Activated naive CD4-positive, alpha-beta T cell treated with anti-CD3 and anti-CD28 coated beads, Interleukin-2, amount 10 ng/mL, durations not matched to agents 7 days and 5 days (primary cell): ENCODE measurements at regions not wholly inside any gene's neighbourhood (a gene's known extent, or its start where the extent isn't known, plus 50 kb on each side); places are given as distances from the start of the nearest gene placed in this dataset.

Source experiments
- CTCF ChIA-PET: fragments of 350-600 bp; sonication (Branson Sonifier 250); formaldehyde crosslinking; loops from one replicate; lab custom pipeline; 2021; ENCODE audit warnings: antibody characterized with exemption; lab: Charles Lee
- DNase-seq: peaks from one replicate; pipeline ENCODE4 v3.0.0-alpha.2; 2020
- H3K27ac Mint-ChIP-seq: one replicate; pipeline ENCODE4 v1.8.0; 2021; ENCODE audit warnings: mild to moderate bottlenecking, moderate library complexity, mixed read lengths
- H3K27me3 Mint-ChIP-seq: one replicate; pipeline ENCODE4 v1.8.0; 2021; ENCODE audit warnings: mild to moderate bottlenecking, mixed read lengths
- H3K36me3 Mint-ChIP-seq: one replicate; pipeline ENCODE4 v1.8.0; 2021; ENCODE audit warnings: mixed read lengths
- H3K4me1 Mint-ChIP-seq: one replicate; pipeline ENCODE4 v1.8.0; 2021; ENCODE audit warnings: mixed read lengths
- H3K4me3 Mint-ChIP-seq: one replicate; pipeline ENCODE4 v1.8.0; 2021; ENCODE audit warnings: mild to moderate bottlenecking, moderate library complexity, mixed read lengths
- H3K9me3 Mint-ChIP-seq: one replicate; pipeline ENCODE4 v1.8.0; 2021; ENCODE audit warnings: mixed read lengths

- Mint-ChIP-seq H3K36me3 (no peaks in the 10 kb centered on the region), H3K4me1 (no peaks in the 10 kb centered on the region), H3K4me3 (no peak overlapping the region), H3K9me3 (peaks cover 9% of the 10 kb centered on the region), H3K27ac (no peak overlapping the region), H3K27me3 (no peaks in the 10 kb centered on the region)
- CTCF ChIA-PET: no interaction called here
- no peak for DNase-seq
Measured at GRCh38 chr18:22663378-22663777, 245.7 kb upstream of the CTAGE1 start.

GRCh38 chr18:22666411-22666940, 248.8 kb upstream of the CTAGE1 start:
- no peaks in the 10 kb centered on the region for H3K36me3 Mint-ChIP-seq
- H3K4me1 Mint-ChIP-seq: no peaks in the 10 kb centered on the region
- no peaks in the 10 kb centered on the region for H3K27me3 Mint-ChIP-seq
- no peak overlapping the region for H3K27ac Mint-ChIP-seq
- DNase-seq: no peak
- peaks cover 4% of the 10 kb centered on the region for H3K9me3 Mint-ChIP-seq
- H3K4me3 Mint-ChIP-seq: no peak overlapping the region
- CTCF ChIA-PET: no interaction called here

GRCh38 chr18:22667156-22667555, 249.4 kb upstream of the CTAGE1 start:
- H3K27ac Mint-ChIP-seq: no peak overlapping the region
- H3K27me3 Mint-ChIP-seq: no peaks in the 10 kb centered on the region

GRCh38 chr18:22667616-22668422, 250.1 kb upstream of the CTAGE1 start:
- Mint-ChIP-seq H3K9me3 (peaks cover 3% of the 10 kb centered on the region), H3K4me1 (no peaks in the 10 kb centered on the region), H3K27me3 (no peaks in the 10 kb centered on the region), H3K27ac (no peak overlapping the region), H3K36me3 (no peaks in the 10 kb centered on the region), H3K4me3 (no peak overlapping the region)
- no peak for DNase-seq
- CTCF ChIA-PET: no interaction called here

More at GRCh38 chr18:22667156-22667555, 249.4 kb upstream of the CTAGE1 start:
- Mint-ChIP-seq H3K9me3 (peaks cover 4% of the 10 kb centered on the region), H3K4me3 (no peak overlapping the region), H3K36me3 (no peaks in the 10 kb centered on the region), H3K4me1 (no peaks in the 10 kb centered on the region)
- DNase-seq: no peak
- CTCF ChIA-PET: no interaction called here

- H3K27ac Mint-ChIP-seq: no peak overlapping the region
- no peak overlapping the region for H3K4me3 Mint-ChIP-seq
Measured at GRCh38 chr18:22668496-22668895, 250.8 kb upstream of the CTAGE1 start.

GRCh38 chr18:22670914-22671313, 253.2 kb upstream of the CTAGE1 start:
- H3K4me1 Mint-ChIP-seq: no peaks in the 10 kb centered on the region
- no peak overlapping the region for H3K4me3 Mint-ChIP-seq
- no peak overlapping the region for H3K27ac Mint-ChIP-seq
- H3K27me3 Mint-ChIP-seq: no peaks in the 10 kb centered on the region
- no peak for DNase-seq
- CTCF ChIA-PET: no interaction called here
- no peaks in the 10 kb centered on the region for H3K36me3 Mint-ChIP-seq
- no peaks in the 10 kb centered on the region for H3K9me3 Mint-ChIP-seq

More at GRCh38 chr18:22668496-22668895, 250.8 kb upstream of the CTAGE1 start:
- H3K4me1 Mint-ChIP-seq: no peaks in the 10 kb centered on the region
- H3K36me3 Mint-ChIP-seq: no peaks in the 10 kb centered on the region
- CTCF ChIA-PET: no interaction called here
- DNase-seq: no peak
- H3K9me3 Mint-ChIP-seq: peaks cover 3% of the 10 kb centered on the region
- H3K27me3 Mint-ChIP-seq: no peaks in the 10 kb centered on the region

GRCh38 chr18:22673182-22673862, 255.6 kb upstream of the CTAGE1 start:
- Mint-ChIP-seq H3K27ac (no peak overlapping the region), H3K27me3 (peaks cover 3% of the 10 kb centered on the region), H3K36me3 (no peaks in the 10 kb centered on the region), H3K4me1 (no peaks in the 10 kb centered on the region), H3K9me3 (no peaks in the 10 kb centered on the region), H3K4me3 (no peak overlapping the region)
- CTCF ChIA-PET: no interaction called here
- DNase-seq: no peak

- no peak overlapping the region for H3K4me3 Mint-ChIP-seq
- DNase-seq: no peak
- no peaks in the 10 kb centered on the region for H3K4me1 Mint-ChIP-seq
- H3K9me3 Mint-ChIP-seq: no peaks in the 10 kb centered on the region
- H3K27me3 Mint-ChIP-seq: peaks cover 3% of the 10 kb centered on the region
- no peaks in the 10 kb centered on the region for H3K36me3 Mint-ChIP-seq
- H3K27ac Mint-ChIP-seq: no peak overlapping the region
- CTCF ChIA-PET: no interaction called here
Measured at GRCh38 chr18:22674272-22674671, 256.6 kb upstream of the CTAGE1 start.

GRCh38 chr18:22675006-22675405, 257.3 kb upstream of the CTAGE1 start:
- Mint-ChIP-seq H3K9me3 (no peaks in the 10 kb centered on the region), H3K4me1 (no peaks in the 10 kb centered on the region), H3K27ac (no peak overlapping the region), H3K4me3 (no peak overlapping the region), H3K36me3 (no peaks in the 10 kb centered on the region), H3K27me3 (peaks cover 3% of the 10 kb centered on the region)
- CTCF ChIA-PET: no interaction called here
- no peak for DNase-seq

GRCh38 chr18:22676423-22676822, 256.7 kb upstream of the RBBP8 start:
- no peak for DNase-seq
- Mint-ChIP-seq H3K27me3 (peaks cover 3% of the 10 kb centered on the region), H3K36me3 (no peaks in the 10 kb centered on the region), H3K9me3 (no peaks in the 10 kb centered on the region), H3K4me1 (no peaks in the 10 kb centered on the region), H3K4me3 (no peak overlapping the region), H3K27ac (no peak overlapping the region)
- CTCF ChIA-PET: no interaction called here

GRCh38 chr18:22678486-22678885, 254.6 kb upstream of the RBBP8 start:
- CTCF ChIA-PET: no interaction called here
- Mint-ChIP-seq H3K9me3 (no peaks in the 10 kb centered on the region), H3K27me3 (peaks cover 3% of the 10 kb centered on the region)

GRCh38 chr18:22680944-22681343, 252.2 kb upstream of the RBBP8 start:
- DNase-seq: no peak
- Mint-ChIP-seq H3K36me3 (no peaks in the 10 kb centered on the region), H3K9me3 (no peaks in the 10 kb centered on the region), H3K27me3 (peaks cover 5% of the 10 kb centered on the region), H3K4me3 (no peak overlapping the region), H3K27ac (no peak overlapping the region), H3K4me1 (no peaks in the 10 kb centered on the region)
- CTCF ChIA-PET: no interaction called here

More at GRCh38 chr18:22678486-22678885, 254.6 kb upstream of the RBBP8 start:
- Mint-ChIP-seq H3K4me1 (no peaks in the 10 kb centered on the region), H3K4me3 (no peak overlapping the region), H3K27ac (no peak overlapping the region), H3K36me3 (no peaks in the 10 kb centered on the region)
- DNase-seq: no peak

GRCh38 chr18:22681908-22682307, 251.2 kb upstream of the RBBP8 start:
- no peak overlapping the region for H3K4me3 Mint-ChIP-seq
- no peak overlapping the region for H3K27ac Mint-ChIP-seq
- H3K36me3 Mint-ChIP-seq: no peaks in the 10 kb centered on the region
- no peak for DNase-seq
- CTCF ChIA-PET: no interaction called here
- no peaks in the 10 kb centered on the region for H3K9me3 Mint-ChIP-seq
- H3K27me3 Mint-ChIP-seq: peaks cover 4% of the 10 kb centered on the region
- H3K4me1 Mint-ChIP-seq: no peaks in the 10 kb centered on the region

- Mint-ChIP-seq H3K27me3 (peaks cover 3% of the 10 kb centered on the region), H3K4me3 (no peak overlapping the region), H3K36me3 (no peaks in the 10 kb centered on the region), H3K27ac (no peak overlapping the region), H3K9me3 (no peaks in the 10 kb centered on the region), H3K4me1 (no peaks in the 10 kb centered on the region)
- no peak for DNase-seq
- CTCF ChIA-PET: no interaction called here
Measured at GRCh38 chr18:22682720-22683119, 250.4 kb upstream of the RBBP8 start.

- Mint-ChIP-seq H3K27me3 (peaks cover 3% of the 10 kb centered on the region), H3K36me3 (no peaks in the 10 kb centered on the region), H3K9me3 (no peaks in the 10 kb centered on the region), H3K27ac (no peak overlapping the region), H3K4me1 (no peaks in the 10 kb centered on the region), H3K4me3 (no peak overlapping the region)
- CTCF ChIA-PET: no interaction called here
- DNase-seq: no peak
Measured at GRCh38 chr18:22683196-22683676, 249.9 kb upstream of the RBBP8 start.
